Testis (tissue), 2 donors: ENCODE measurements at regions not wholly inside any gene's neighbourhood (a gene's known extent, or its start where the extent isn't known, plus 50 kb on each side); places are given as distances from the start of the nearest gene placed in this dataset.

Experiments used
- CTCF ChIP-seq, 3 experiments: fragments of 450-650 bp in 2 of 3; fragments of 200-600 bp in 1 of 3; sonication (generic) in 1 of 3; IDR thresholded peaks; one replicate each; pipeline ENCODE4 v1.5.1; 2016 to 2019; ENCODE audit warnings: antibody characterized with exemption in 3 of 3, mild to moderate bottlenecking in 2 of 3, moderate library complexity in 1 of 3
- POLR2A ChIP-seq: fragments of 450-650 bp; IDR thresholded peaks from one replicate; pipeline ENCODE4 v1.6.1; 2017; ENCODE audit warnings: antibody characterized with exemption, mild to moderate bottlenecking, moderate library complexity

GRCh38 chr1:60956520-60956919, 125.8 kb upstream of the NFIA start:
- TF ChIP-seq CTCF (IDR thresholded peaks at IDR 0.05) (no peak), POLR2A (no peak)
